Cardiac muscle cell (in vitro differentiated cells and primary cell): ENCODE measurements at regions not wholly inside any gene's neighbourhood (a gene's known extent, or its start where the extent isn't known, plus 50 kb on each side); places are given as distances from the start of the nearest gene placed in this dataset.

Experiments
- DNase-seq, 2 donors: peaks; one replicate each; pipeline versions ENCODE4 v3.0.0 to v3.0.0-alpha.2; 2010 to 2017; ENCODE audit warnings: low read depth in 1 of 2, low spot score in 1 of 2
- H3K27ac ChIP-seq: fragments of 200-600 bp; sonication (generic); 2 replicates; pipeline ENCODE4 v1.5.1; 2016
- H3K27me3 ChIP-seq: fragments of 200-600 bp; sonication (generic); 2 replicates; pipeline ENCODE4 v1.6.0; 2016; ENCODE audit warnings: control low read depth
- H3K36me3 ChIP-seq: fragments of 200-600 bp; sonication (generic); 2 replicates; pipeline ENCODE4 v1.5.1; 2016; ENCODE audit warnings: control low read depth
- H3K4me1 ChIP-seq: fragments of 200-600 bp; sonication (generic); 2 replicates; pipeline ENCODE4 v1.8.1; 2017; ENCODE audit warnings: low read depth, mild to moderate bottlenecking, mixed run types
- H3K4me3 ChIP-seq: fragments of 200-600 bp; sonication (generic); 2 replicates; pipeline ENCODE4 v1.5.1; 2016; ENCODE audit warnings: mild to moderate bottlenecking
- H3K9me3 ChIP-seq: fragments of 200-600 bp; sonication (generic); 2 replicates; pipeline ENCODE4 v1.5.1; 2017; ENCODE audit warnings: low read depth, mild to moderate bottlenecking, control low read depth
- CTCF ChIP-seq: IDR thresholded peaks from 2 replicates; pipeline ENCODE4 v1.5.1; 2012; ENCODE audit warnings: low read depth, mild to moderate bottlenecking, low read length

DNA sequence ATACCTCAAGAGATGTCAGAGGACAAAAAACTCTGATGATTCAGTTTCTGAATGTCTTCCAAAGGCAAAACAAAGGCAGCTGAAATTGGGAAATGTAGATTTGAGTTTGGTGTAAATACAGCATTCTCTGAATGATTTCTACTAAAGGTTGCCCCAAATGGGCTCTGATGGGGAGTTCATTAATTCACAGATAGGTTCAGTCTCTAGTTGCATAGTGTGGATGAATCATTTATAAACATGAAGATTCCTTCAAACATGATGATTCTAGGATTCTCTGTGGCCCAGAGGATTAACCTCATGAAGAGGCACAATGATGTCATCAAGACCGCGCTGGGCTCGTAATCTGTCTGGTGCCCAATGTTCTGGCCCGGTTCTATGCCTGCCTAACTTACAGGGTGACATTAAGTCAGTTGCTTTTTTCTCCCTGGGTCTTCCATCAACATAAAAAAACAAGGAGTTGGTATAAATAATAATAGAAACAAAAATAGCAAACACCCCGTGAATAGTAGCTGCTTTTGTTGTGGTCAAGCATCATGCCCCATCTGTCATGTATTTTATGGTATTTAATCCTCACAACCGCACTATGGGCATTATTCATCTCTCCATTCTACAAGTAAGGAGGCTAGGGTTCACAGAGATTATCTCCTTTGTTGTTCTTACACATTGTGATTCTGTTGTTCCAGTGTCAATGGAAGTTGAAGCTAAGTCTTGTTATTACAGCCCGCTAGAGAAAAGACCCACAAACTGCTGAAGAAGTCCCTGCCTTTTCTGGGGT is 509.6 kb upstream of the USP24 start:
- Histone ChIP-seq H3K9me3 (no peaks in the 10 kb centered on the region), H3K36me3 (no peaks in the 10 kb centered on the region), H3K4me1 (no peaks in the 10 kb centered on the region), H3K4me3 (no peak overlapping the region), H3K27ac (no peak overlapping the region), H3K27me3 (no peaks in the 10 kb centered on the region)
- DNase-seq = peak in 1 of 2 donors; percentile 78
- TF ChIP-seq CTCF = no peak

- DNase-seq = no peak
- no peaks in the 10 kb centered on the region for H3K36me3 ChIP-seq
- no peaks in the 10 kb centered on the region for H3K27me3 ChIP-seq
- H3K4me3 ChIP-seq = no peak overlapping the region
- H3K27ac ChIP-seq = no peak overlapping the region
- no peak for TF ChIP-seq CTCF
- no peaks in the 10 kb centered on the region for H3K4me1 ChIP-seq
- no peaks in the 10 kb centered on the region for H3K9me3 ChIP-seq
Measured at GRCh38 chr1:55723001-55723400, 507.8 kb upstream of the USP24 start.

GRCh38 chr1:55720261-55720660 is 505.1 kb upstream of the USP24 start:
- Histone ChIP-seq H3K4me1 (no peaks in the 10 kb centered on the region), H3K27me3 (no peaks in the 10 kb centered on the region), H3K4me3 (no peak overlapping the region)

DNA sequence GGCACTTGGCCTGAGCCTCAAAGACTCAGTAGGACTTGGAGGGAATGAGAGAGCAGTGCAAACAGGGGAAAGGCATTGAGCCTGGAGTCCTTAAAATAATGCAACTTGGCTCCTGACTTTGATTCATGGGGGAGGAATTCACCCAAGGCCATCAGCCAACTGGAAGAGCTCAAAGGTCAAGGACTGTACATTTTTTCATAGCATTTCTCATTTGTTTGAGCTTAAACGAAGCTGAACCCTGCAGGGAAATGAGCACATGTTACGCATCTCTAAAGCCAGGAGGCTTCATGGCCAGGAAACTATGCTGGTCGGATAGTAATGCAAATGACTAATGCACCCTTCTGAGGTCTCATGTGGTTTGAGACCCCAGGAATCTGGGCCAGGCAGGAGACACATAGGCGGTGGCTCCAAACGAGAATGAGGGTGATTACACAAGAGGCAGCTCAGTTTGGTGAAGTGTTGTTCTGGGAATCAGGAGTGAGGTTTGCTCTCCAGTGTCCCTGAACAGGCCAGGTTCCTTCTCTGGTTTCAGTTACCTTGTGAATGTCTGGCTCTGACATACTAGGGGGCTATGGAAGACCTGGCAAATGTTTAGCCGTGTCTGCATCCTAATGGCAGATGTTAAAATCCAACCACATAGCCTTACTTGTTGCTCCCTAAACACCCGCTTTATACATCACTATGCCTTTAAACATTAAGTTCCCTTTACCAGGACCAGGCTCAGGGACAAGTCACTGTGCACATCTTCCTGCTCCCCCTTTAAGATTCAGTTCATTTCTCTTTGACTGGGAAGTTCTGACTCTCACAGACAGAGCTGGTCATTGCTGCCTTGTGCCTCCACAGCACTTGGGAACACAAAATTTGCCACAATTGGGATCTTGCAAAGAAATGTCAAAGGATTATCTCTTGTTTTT is 503.9 kb upstream of the USP24 start:
- peak; percentile 23 to 99 for DNase-seq
- no peaks in the 10 kb centered on the region for H3K4me1 ChIP-seq
- no peak for TF ChIP-seq CTCF
- H3K36me3 ChIP-seq = no peaks in the 10 kb centered on the region
- H3K27ac ChIP-seq = no peak overlapping the region
- H3K9me3 ChIP-seq = no peaks in the 10 kb centered on the region
- no peak overlapping the region for H3K4me3 ChIP-seq
- H3K27me3 ChIP-seq = no peaks in the 10 kb centered on the region

More at GRCh38 chr1:55720261-55720660, 505.1 kb upstream of the USP24 start:
- H3K36me3 ChIP-seq = no peaks in the 10 kb centered on the region
- H3K27ac ChIP-seq = no peak overlapping the region
- no peaks in the 10 kb centered on the region for H3K9me3 ChIP-seq
- no peak for TF ChIP-seq CTCF
- no peak for DNase-seq

- DNase-seq = no peak
- no peaks in the 10 kb centered on the region for H3K36me3 ChIP-seq
- no peak overlapping the region for H3K4me3 ChIP-seq
- no peak overlapping the region for H3K27ac ChIP-seq
- H3K9me3 ChIP-seq = no peaks in the 10 kb centered on the region
- H3K27me3 ChIP-seq = no peaks in the 10 kb centered on the region
- no peaks in the 10 kb centered on the region for H3K4me1 ChIP-seq
- TF ChIP-seq CTCF = no peak
Measured at GRCh38 chr1:55717111-55717510, 501.9 kb upstream of the USP24 start.
